Brain microvascular endothelial cell (primary cell): ENCODE measurements at regions not wholly inside any gene's neighbourhood (a gene's known extent, or its start where the extent isn't known, plus 50 kb on each side); places are given as distances from the start of the nearest gene placed in this dataset.
A peak's percentile ranks its signal among the peaks of the same experiment; 100 is the strongest.
"Not testable (repeated sequence)": the region's sequence is repeated elsewhere in the genome, so short reads cannot be mapped to it uniquely, and the experiment has no call there.

ENCODE experiments used
- DNase-seq: peaks from one replicate; pipeline ENCODE4 v3.0.0-alpha.2; 2020
- H3K27ac ChIP-seq: fragments of 250-450 bp; sonication (Bioruptor Pico); 2 replicates; pipeline ENCODE4 v1.5.1; 2020; ENCODE audit warnings: mild to moderate bottlenecking, moderate library complexity
- H3K27me3 ChIP-seq: fragments of 250-450 bp; sonication (Bioruptor Pico); replicated peaks from 2 replicates; pipeline ENCODE4 v1.5.1; 2020; ENCODE audit warnings: mild to moderate bottlenecking
- H3K36me3 ChIP-seq: fragments of 250-450 bp; sonication (Bioruptor Pico); replicated peaks from 2 replicates; pipeline ENCODE4 v1.5.1; 2020; ENCODE audit warnings: mild to moderate bottlenecking
- H3K4me3 ChIP-seq: 2 replicates; pipeline ENCODE4 v1.5.1; 2011; ENCODE audit warnings: low read depth, mild to moderate bottlenecking, control low read depth, low read length, moderate library complexity
- CTCF ChIP-seq: IDR thresholded peaks from 2 replicates; pipeline ENCODE4 v1.5.1; 2011; ENCODE audit warnings: low read depth, mild to moderate bottlenecking, moderate library complexity, low read length, control low read depth, inconsistent platforms; ENCODE audit errors: missing control alignments
- in situ Hi-C: cut with HindIII; loops from 2 replicates; pipeline ENCODE4 v1.10.0; 2017; ENCODE audit warnings: low sequenced_read_pairs, low pct_ligation_motif_present

GRCh38 chr2:184993746-184994145 is 395.4 kb downstream of the ZNF804A start:
- Histone ChIP-seq H3K27ac (no peak overlapping the region), H3K4me3 (no peak overlapping the region), H3K36me3 (no peaks in the 10 kb centered on the region), H3K27me3 (no peaks in the 10 kb centered on the region)
- in situ Hi-C loops, result no loop called here
- DNase-seq, result no peak
- TF ChIP-seq CTCF, result no peak

- Histone ChIP-seq H3K27ac (no peak overlapping the region), H3K27me3 (no peaks in the 10 kb centered on the region), H3K4me3 (no peak overlapping the region), H3K36me3 (no peaks in the 10 kb centered on the region)
- no peak for DNase-seq
- TF ChIP-seq CTCF, result no peak
- in situ Hi-C loops, result no loop called here
Measured at GRCh38 chr2:185006481-185006880, 408.2 kb downstream of the ZNF804A start.

- TF ChIP-seq CTCF, result no peak
- no peak overlapping the region for H3K27ac ChIP-seq
- H3K36me3 ChIP-seq, result no peaks in the 10 kb centered on the region
- H3K4me3 ChIP-seq, result no peak overlapping the region
- in situ Hi-C loops, result no loop called here
- H3K27me3 ChIP-seq, result no peaks in the 10 kb centered on the region
- DNase-seq, result peak; percentile 4
Measured at GRCh38 chr2:185012643-185013042, 414.3 kb downstream of the ZNF804A start.

- DNase-seq, result no peak
- Histone ChIP-seq H3K36me3 (no peaks in the 10 kb centered on the region), H3K27ac (no peak overlapping the region), H3K27me3 (no peaks in the 10 kb centered on the region), H3K4me3 (no peak overlapping the region)
- in situ Hi-C loops, result no loop called here
- TF ChIP-seq CTCF, result no peak
Measured at GRCh38 chr2:185014076-185014475, 415.7 kb downstream of the ZNF804A start.

GRCh38 chr2:185025891-185026290 is 427.6 kb downstream of the ZNF804A start:
- H3K4me3 ChIP-seq, H3K27ac ChIP-seq, H3K27me3 ChIP-seq, DNase-seq, in situ Hi-C loops, H3K36me3 ChIP-seq: not testable (repeated sequence)

GRCh38 chr2:185035906-185036305 is 437.6 kb downstream of the ZNF804A start:
- Histone ChIP-seq H3K27me3 (no peaks in the 10 kb centered on the region), H3K27ac (no peak overlapping the region), H3K36me3 (no peaks in the 10 kb centered on the region), H3K4me3 (no peak overlapping the region)
- TF ChIP-seq CTCF, result no peak
- in situ Hi-C loops, result no loop called here
- no peak for DNase-seq
